HCT116 (cell line): ENCODE measurements at regions not wholly inside any gene's neighbourhood (a gene's known extent, or its start where the extent isn't known, plus 50 kb on each side); places are given as distances from the start of the nearest gene placed in this dataset.

ENCODE experiments used
- ATAC-seq: fragments of 200-7000 bp; cut with Tn5 transposase; 2 replicates; pipeline ENCODE4 v1.9.1; 2020; ENCODE audit warnings: mild to moderate bottlenecking, moderate library complexity
- BruUV-seq: library from RNA; stranded (reverse); fragments of 400-500 nt; replicated peaks from 2 replicates; lab custom pipeline; 2021; lab: Mats Ljungman, UMichigan
- CTCF ChIA-PET: fragments of 300-600 bp; sonication (Branson Sonifier 250); formaldehyde crosslinking; loops from one replicate; lab custom pipeline; 2021; ENCODE audit warnings: antibody characterized with exemption; lab: Charles Lee
- POLR2A ChIA-PET: fragments of 300-600, 350-600 bp; sonication (Branson Sonifier 250); formaldehyde crosslinking; loops from one replicate; lab custom pipeline; 2021; ENCODE audit warnings: antibody characterized with exemption; lab: Charles Lee
- RAD21 ChIA-PET, 2 experiments: fragments of 300-600 bp; sonication (Branson Sonifier 250); formaldehyde crosslinking; loops; one replicate each; lab custom pipeline; 2023; ENCODE audit warnings: low total read pairs in 2 of 2; ENCODE audit not compliant: uncharacterized antibody in 2 of 2, unreplicated experiment in 2 of 2, low non-redundant PET in 1 of 2; lab: Charles Lee
- DNase-seq: peaks from one replicate; pipeline ENCODE4 v3.0.0-alpha.2; 2010; ENCODE audit warnings: low read depth, low spot score
- H2AFZ ChIP-seq: fragments of 200-600 bp; shearing (Covaris generic), sonication (generic); 2 replicates; pipeline ENCODE4 v1.6.1; 2017; ENCODE audit warnings: low read depth, mixed run types, mixed read lengths, antibody characterized with exemption, low read length; ENCODE audit not compliant: poor library complexity, severe bottlenecking
- H3K27ac ChIP-seq: 2 replicates; pipeline ENCODE4 v1.5.1; 2012; ENCODE audit warnings: low read depth, low read length
- H3K27me3 ChIP-seq: fragments of 200-600 bp; sonication (generic); 2 replicates; pipeline ENCODE4 v1.6.1; 2016; ENCODE audit warnings: mixed run types, low read length, mixed read lengths; ENCODE audit not compliant: insufficient read depth
- H3K36me3 ChIP-seq, 2 experiments: fragments of 200-500 bp in 1 of 2; fragments of 200-600 bp in 1 of 2; sonication (Bioruptor generic) in 1 of 2; sonication (generic) in 1 of 2; 2 replicates each; pipeline versions ENCODE4 v1.5.1 to v1.6.1; 2014 to 2016; ENCODE audit warnings: low read length in 2 of 2, inconsistent platforms in 1 of 2, mixed read lengths in 1 of 2, mixed run types in 1 of 2; ENCODE audit not compliant: insufficient read depth in 2 of 2, control insufficient read depth in 1 of 2
- H3K4me1 ChIP-seq, 2 experiments: fragments of 200-600 bp in 1 of 2; sonication (generic) in 1 of 2; 2 replicates each; pipeline versions ENCODE4 v1.5.1 to v1.6.1; 2012 to 2017; ENCODE audit warnings: low read length in 2 of 2, inconsistent platforms in 1 of 2, mild to moderate bottlenecking in 1 of 2, mixed read lengths in 1 of 2, mixed run types in 1 of 2, moderate library complexity in 1 of 2; ENCODE audit not compliant: insufficient read depth in 2 of 2, control insufficient read depth in 1 of 2
- H3K4me2 ChIP-seq: fragments of 200-600 bp; sonication (generic); 2 replicates; pipeline ENCODE4 v1.6.1; 2017; ENCODE audit warnings: mixed run types, low read length, mixed read lengths
- H3K4me3 ChIP-seq, 2 experiments: fragments of 200-600 bp in 1 of 2; sonication (generic) in 1 of 2; replicated peaks in 1 of 2; 2 replicates each; pipeline ENCODE4 v1.5.1; 2011 to 2016; ENCODE audit warnings: low read length in 2 of 2, control low read depth in 1 of 2, low read depth in 1 of 2, mild to moderate bottlenecking in 1 of 2, mixed read lengths in 1 of 2, mixed run types in 1 of 2
- H3K79me2 ChIP-seq: fragments of 200-600 bp; sonication (generic); 2 replicates; pipeline ENCODE4 v1.6.1; 2017; ENCODE audit warnings: mild to moderate bottlenecking, mixed run types, low read length, moderate library complexity, mixed read lengths; ENCODE audit not compliant: insufficient read depth
- H3K9ac ChIP-seq: fragments of 200-600 bp; sonication (generic); 2 replicates; pipeline ENCODE4 v1.6.1; 2016; ENCODE audit warnings: low read length, mixed read lengths
- H3K9me2 ChIP-seq: fragments of 200-600 bp; sonication (generic), shearing (Covaris generic); 2 replicates; pipeline ENCODE4 v1.6.1; 2017; ENCODE audit warnings: mixed run types, mild to moderate bottlenecking, moderate library complexity; ENCODE audit not compliant: insufficient read depth
- H3K9me3 ChIP-seq, 2 experiments: fragments of 200-500 bp in 1 of 2; fragments of 200-600 bp in 1 of 2; sonication (Bioruptor generic) in 1 of 2; sonication (generic) in 1 of 2; 2 replicates each; pipeline ENCODE4 v1.6.1; 2014 to 2017; ENCODE audit warnings: low read length in 2 of 2, mixed read lengths in 2 of 2, inconsistent platforms in 1 of 2, low read depth in 1 of 2, mild to moderate bottlenecking in 1 of 2, mixed run types in 1 of 2, moderate library complexity in 1 of 2; ENCODE audit not compliant: control insufficient read depth in 1 of 2, insufficient read depth in 1 of 2
- H4K20me1 ChIP-seq: fragments of 200-600 bp; sonication (generic), shearing (Covaris generic); 2 replicates; pipeline ENCODE4 v1.6.1; 2017; ENCODE audit warnings: mixed run types, mild to moderate bottlenecking, moderate library complexity; ENCODE audit not compliant: insufficient read depth
- CBX3 ChIP-seq: IDR thresholded peaks from 2 replicates; pipeline ENCODE4 v1.6.1; 2012; ENCODE audit warnings: low read depth
- CEBPB ChIP-seq: IDR thresholded peaks from 2 replicates; pipeline ENCODE4 v1.6.1; 2012; ENCODE audit warnings: low read depth
- EZH2 ChIP-seq: fragments of 200-600 bp; sonication (generic); IDR thresholded peaks from 2 replicates; pipeline ENCODE4 v1.6.1; 2017; ENCODE audit warnings: antibody characterized with exemption, mixed run types
- POLR2A ChIP-seq: IDR thresholded peaks from 2 replicates; pipeline ENCODE4 v1.7.0; 2011; ENCODE audit warnings: borderline replicate concordance; ENCODE audit not compliant: insufficient read depth, insufficient read length; ENCODE audit errors: extremely low read depth
- SIN3A ChIP-seq: IDR thresholded peaks from 2 replicates; pipeline ENCODE4 v1.6.1; 2012; ENCODE audit warnings: low read depth
- intact Hi-C: fragments of 100-400 bp; cut with micrococcal nuclease; formaldehyde crosslinking; loops from 2 replicates; pipeline ENCODE4 v1.10.0; 2022

DNA sequence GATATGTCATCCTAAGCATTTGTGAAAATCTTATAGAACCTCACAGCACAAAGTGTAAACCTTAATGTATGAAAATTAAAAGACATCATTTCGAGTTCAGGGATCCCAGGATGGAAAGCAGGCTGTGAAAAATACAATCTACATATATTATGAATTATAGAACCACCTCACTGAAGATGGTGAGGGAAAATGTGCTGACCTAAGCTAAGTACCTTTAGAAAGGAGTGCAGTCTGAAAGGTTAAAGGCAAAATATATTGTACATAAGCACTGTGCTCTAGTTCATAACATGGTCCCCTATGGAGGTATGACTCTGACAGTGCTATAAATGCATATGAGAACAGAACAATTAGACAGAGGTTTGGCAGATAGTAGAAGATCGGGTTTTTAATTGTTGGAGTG lies 368.6 kb downstream of the TMA16 start:
- Histone ChIP-seq H3K36me3 (no peaks in the 10 kb centered on the region), H3K9me3 (no peaks in the 10 kb centered on the region), H4K20me1 (no peaks in the 10 kb centered on the region), H3K9me2 (no peaks in the 10 kb centered on the region; the same call in 1 of the 2 replicates), H2AFZ (no peak overlapping the region), H3K27ac (no peak overlapping the region), H3K4me1 (no peaks in the 10 kb centered on the region), H3K79me2 (no peaks in the 10 kb centered on the region), H3K4me2 (no peak overlapping the region), H3K4me3 (no peak overlapping the region), H3K27me3 (no peaks in the 10 kb centered on the region), H3K9ac (no peak overlapping the region)
- TF ChIP-seq CEBPB (no peak), POLR2A (no peak), EZH2 (no peak), SIN3A (no peak)
- ATAC-seq (no peak), DNase-seq (no peak)
- CTCF ChIA-PET, result no interaction called here
- intact Hi-C loops, result no loop called here
- no TSS peak for BruUV-seq
- POLR2A ChIA-PET, result no interaction called here
- RAD21 ChIA-PET, result no interaction called here

DNA sequence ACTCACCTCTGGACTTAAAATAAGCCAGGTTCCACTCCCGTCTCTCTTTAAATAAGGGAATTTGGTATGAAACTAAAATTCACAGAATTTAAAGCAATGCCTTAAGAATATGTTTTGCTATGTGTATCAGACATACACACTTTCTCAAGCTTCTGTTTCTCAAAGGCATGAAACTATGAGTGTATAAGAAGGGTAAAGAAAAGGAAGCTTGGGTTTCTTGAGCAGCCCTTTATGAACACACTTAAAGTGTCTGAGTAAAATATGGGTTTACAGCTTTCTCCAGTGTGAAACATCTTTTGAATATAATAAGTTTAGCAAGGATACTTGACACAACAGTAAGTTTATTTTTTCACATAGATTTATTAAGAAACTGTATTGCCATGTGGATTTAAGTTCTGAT lies 370.5 kb downstream of the TMA16 start:
- TF ChIP-seq CBX3, result no peak
- DNase-seq, result no peak
- POLR2A ChIA-PET, result no interaction called here
- no peak for ATAC-seq
- Histone ChIP-seq H3K9me3 (no peaks in the 10 kb centered on the region), H3K36me3 (no peaks in the 10 kb centered on the region), H3K9me2 (no peaks in the 10 kb centered on the region; the same call in 1 of the 2 replicates), H3K9ac (no peak overlapping the region), H3K4me1 (no peaks in the 10 kb centered on the region), H3K27me3 (no peaks in the 10 kb centered on the region), H3K79me2 (no peaks in the 10 kb centered on the region), H3K4me2 (no peak overlapping the region), H4K20me1 (no peaks in the 10 kb centered on the region), H3K27ac (no peak overlapping the region), H3K4me3 (no peak overlapping the region), H2AFZ (peak overlapping the region; percentile 48)
- RAD21 ChIA-PET, result no interaction called here
- BruUV-seq, result no TSS peak
- intact Hi-C loops, result no loop called here
- CTCF ChIA-PET, result no interaction called here
